ENCODE measurements at regions not wholly inside any gene's neighbourhood (a gene's known extent, or its start where the extent isn't known, plus 50 kb on each side); places are given as distances from the start of the nearest gene placed in this dataset.

DNA sequence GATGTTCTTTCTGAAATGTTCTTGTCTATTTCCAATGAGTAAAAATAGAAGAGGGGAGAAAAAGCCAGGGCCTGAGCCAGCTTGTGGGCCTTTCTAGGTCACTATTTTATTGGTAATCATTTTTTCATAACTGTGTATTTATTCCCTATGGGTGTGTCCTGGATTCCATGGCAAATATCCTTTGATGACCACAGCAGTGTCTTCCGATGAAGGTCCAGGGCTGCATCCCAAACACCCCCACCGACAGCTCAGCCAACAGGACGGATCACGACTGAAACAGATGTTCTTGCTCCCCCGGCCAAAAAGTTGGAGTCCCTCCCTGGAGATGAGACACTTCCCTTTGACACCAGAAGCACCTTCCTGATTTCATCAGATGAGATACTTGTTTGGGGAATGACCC lies 105.4 kb upstream of the PLEKHG1 start:
- TF ChIP-seq, protein P1, sequence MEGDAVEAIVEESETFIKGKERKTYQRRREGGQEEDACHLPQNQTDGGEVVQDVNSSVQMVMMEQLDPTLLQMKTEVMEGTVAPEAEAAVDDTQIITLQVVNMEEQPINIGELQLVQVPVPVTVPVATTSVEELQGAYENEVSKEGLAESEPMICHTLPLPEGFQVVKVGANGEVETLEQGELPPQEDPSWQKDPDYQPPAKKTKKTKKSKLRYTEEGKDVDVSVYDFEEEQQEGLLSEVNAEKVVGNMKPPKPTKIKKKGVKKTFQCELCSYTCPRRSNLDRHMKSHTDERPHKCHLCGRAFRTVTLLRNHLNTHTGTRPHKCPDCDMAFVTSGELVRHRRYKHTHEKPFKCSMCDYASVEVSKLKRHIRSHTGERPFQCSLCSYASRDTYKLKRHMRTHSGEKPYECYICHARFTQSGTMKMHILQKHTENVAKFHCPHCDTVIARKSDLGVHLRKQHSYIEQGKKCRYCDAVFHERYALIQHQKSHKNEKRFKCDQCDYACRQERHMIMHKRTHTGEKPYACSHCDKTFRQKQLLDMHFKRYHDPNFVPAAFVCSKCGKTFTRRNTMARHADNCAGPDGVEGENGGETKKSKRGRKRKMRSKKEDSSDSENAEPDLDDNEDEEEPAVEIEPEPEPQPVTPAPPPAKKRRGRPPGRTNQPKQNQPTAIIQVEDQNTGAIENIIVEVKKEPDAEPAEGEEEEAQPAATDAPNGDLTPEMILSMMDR (IDR thresholded peaks at IDR 0.05): no peak
- peak in 1 of 2 donors; percentile 12 for TF ChIP-seq POLR2AphosphoS5 (IDR thresholded peaks at IDR 0.05)
- no peak for TF ChIP-seq POLR2A (IDR thresholded peaks at IDR 0.05; ENCODE audit: low read depth)
- TF ChIP-seq EP300 (IDR thresholded peaks at IDR 0.05): no peak

Measured in esophagus muscularis mucosa (tissue), 4 donors.